HepG2 (cell line): ENCODE measurements at regions not wholly inside any gene's neighbourhood (a gene's known extent, or its start where the extent isn't known, plus 50 kb on each side); places are given as distances from the start of the nearest gene placed in this dataset.

Experiments
- ATAC-seq: fragments of 200-7000 bp; cut with Tn5 transposase; 3 replicates; pipeline ENCODE4 v1.9.1; 2020; ENCODE audit warnings: mild to moderate bottlenecking, moderate library complexity
- BruUV-seq: library from RNA; stranded (reverse); fragments of 400-500 nt; replicated peaks from 2 replicates; lab custom pipeline; 2021; lab: Mats Ljungman, UMichigan
- CTCF ChIA-PET: fragments of 300-600 bp; formaldehyde crosslinking; extraction: SDS; loops from one replicate; lab custom pipeline; 2021; ENCODE audit warnings: low total read pairs, inconsistent platforms, low intra/inter-chr PET ratio; lab: Yijun Ruan, JAX
- POLR2A ChIA-PET: fragments of 350-600 bp; sonication (Branson Sonifier 250); formaldehyde crosslinking; loops from one replicate; lab custom pipeline; 2020; ENCODE audit warnings: antibody characterized with exemption, inconsistent platforms; lab: Yijun Ruan, JAX
- DNase-seq: peaks from one replicate; pipeline ENCODE4 v3.0.0-alpha.2; 2015; ENCODE audit warnings: low spot score
- FAIRE-seq: peaks from 3 replicates; lab custom pipeline; 2011; peaks lifted over from hg19 to GRCh38; lab: Jason Lieb, UNC
- H2AFZ ChIP-seq: one replicate; pipeline ENCODE4 v1.6.1; 2011; ENCODE audit warnings: low read length, inconsistent platforms
- H3K27ac ChIP-seq: fragments of 300-600 bp; 3 replicates; pipeline ENCODE4 v1.8.0; 2011; ENCODE audit warnings: mixed run types, mild to moderate bottlenecking, mixed read lengths, low read length, inconsistent platforms; ENCODE audit not compliant: insufficient read depth; ENCODE audit errors: extremely low read length
- H3K27me3 ChIP-seq, 2 experiments: fragments of 200-600 bp in 1 of 2; 2 replicates in 1 of 2; 3 replicates in 1 of 2; pipeline versions ENCODE4 v1.6.0 to v1.8.0; 2011; ENCODE audit warnings: low read length in 2 of 2, mild to moderate bottlenecking in 2 of 2, moderate library complexity in 2 of 2, inconsistent platforms in 1 of 2; ENCODE audit not compliant: insufficient read depth in 2 of 2, control insufficient read depth in 1 of 2
- H3K36me3 ChIP-seq, 2 experiments: fragments of 200-600 bp in 1 of 2; replicated peaks in 1 of 2; 2 replicates in 1 of 2; 3 replicates in 1 of 2; pipeline versions ENCODE4 v1.5.1 to v1.8.0; 2011; ENCODE audit warnings: low read length in 2 of 2, inconsistent platforms in 1 of 2; ENCODE audit not compliant: insufficient read depth in 2 of 2, control insufficient read depth in 1 of 2
- H3K4me1 ChIP-seq: 2 replicates; pipeline ENCODE4 v1.5.1; 2012; ENCODE audit warnings: low read length, inconsistent platforms; ENCODE audit not compliant: insufficient read depth
- H3K4me2 ChIP-seq: 2 replicates; pipeline ENCODE4 v1.6.0; 2011; ENCODE audit warnings: low read depth, low read length, inconsistent platforms
- H3K4me3 ChIP-seq, 3 experiments: fragments of 200-600 bp in 1 of 3; sonication (generic), shearing (Covaris generic) in 1 of 3; replicated peaks in 1 of 3; 2 replicates each; pipeline ENCODE4 v1.5.1; 2011 to 2016; ENCODE audit warnings: low read length in 3 of 3, inconsistent platforms in 2 of 3, low read depth in 2 of 3, mild to moderate bottlenecking in 2 of 3, control low read depth in 1 of 3, mixed read lengths in 1 of 3; ENCODE audit not compliant: insufficient read depth in 1 of 3
- H3K79me2 ChIP-seq: one replicate; pipeline ENCODE4 v1.6.1; 2011; ENCODE audit warnings: low read length, inconsistent platforms; ENCODE audit not compliant: insufficient read depth
- H3K9ac ChIP-seq: 2 replicates; pipeline ENCODE4 v1.6.0; 2011; ENCODE audit warnings: mild to moderate bottlenecking, low read depth, low read length, inconsistent platforms; ENCODE audit not compliant: insufficient read depth
- H3K9me3 ChIP-seq: 2 replicates; pipeline ENCODE4 v1.5.1; 2012; ENCODE audit warnings: mild to moderate bottlenecking, low read length
- H4K20me1 ChIP-seq: 2 replicates; pipeline ENCODE4 v1.6.0; 2011; ENCODE audit warnings: inconsistent platforms, mild to moderate bottlenecking, low read length, moderate library complexity; ENCODE audit not compliant: insufficient read depth
- FOXK1 ChIP-seq: sonication (generic); formaldehyde crosslinking; IDR thresholded peaks from 2 replicates; pipeline ENCODE4 v1.4.0; 2020; ENCODE audit warnings: low read depth, missing genetic modification reagents, borderline replicate concordance
- GZF1 ChIP-seq: sonication (generic); formaldehyde crosslinking; IDR thresholded peaks from 2 replicates; pipeline ENCODE4 v1.5.1; 2020; ENCODE audit warnings: mild to moderate bottlenecking, missing genetic modification reagents
- PTBP1 ChIP-seq: fragments of 200-400 bp; formaldehyde crosslinking; IDR thresholded peaks from 2 replicates; pipeline ENCODE4 v1.6.1; 2018; ENCODE audit warnings: low read length, low read depth; ENCODE audit not compliant: poor library complexity, severe bottlenecking
- REXO4 ChIP-seq: sonication (generic); formaldehyde crosslinking; IDR thresholded peaks from 2 replicates; pipeline ENCODE4 v1.8.0; 2022; ENCODE audit warnings: missing genetic modification reagents, mild to moderate bottlenecking, borderline replicate concordance
- TOPORS ChIP-seq: sonication (generic); formaldehyde crosslinking; IDR thresholded peaks from 2 replicates; pipeline ENCODE4 v1.8.0; 2023; ENCODE audit warnings: mild to moderate bottlenecking, missing genetic modification reagents
- WGBS: methylation state at CpG from one replicate; pipeline ENCODE4 v1.1.6; 2017; ENCODE audit warnings: low lambda C conversion rate; 5-methylcytosine and 5-hydroxymethylcytosine counted together
- in situ Hi-C: cut with HindIII; loops from 2 replicates; pipeline ENCODE4 v1.10.0; 2017; ENCODE audit warnings: low pct_unique_long_range_greater_than_20kb; ENCODE audit not compliant: extremely low pct_ligation_motif_present
- intact Hi-C: fragments of 100-400 bp; cut with micrococcal nuclease; formaldehyde crosslinking; loops from one replicate; pipeline ENCODE4 v1.10.0; 2022; ENCODE audit not compliant: unreplicated experiment
- TF ChIP-seq, protein P1 (sequence below): IDR thresholded peaks from 2 replicates; pipeline ENCODE4 v1.6.1; 2016; ENCODE audit warnings: low read depth, missing genetic modification reagents, missing compliant biosample characterization

DNA sequence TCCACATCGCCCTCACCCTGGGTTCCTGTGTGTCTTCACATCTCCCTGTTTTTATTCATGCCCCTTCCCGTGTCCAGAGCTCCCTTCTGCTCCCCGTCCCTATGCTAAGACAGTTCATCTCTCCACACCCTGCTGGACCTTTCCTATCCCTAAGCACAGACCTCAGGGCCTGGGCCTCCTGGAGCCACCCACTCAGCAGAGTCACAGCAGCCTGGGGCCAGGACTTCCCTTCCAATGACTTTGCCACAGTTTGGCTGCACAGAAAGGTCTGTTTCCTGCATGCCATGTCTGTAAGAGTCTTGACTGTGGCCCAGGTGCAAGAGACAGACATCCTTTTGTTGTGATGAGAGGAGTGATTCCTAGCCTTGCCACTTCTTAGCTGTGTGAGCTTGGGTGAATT lies 470.7 kb downstream of the TSHZ3 start (continued):
- TF ChIP-seq TOPORS, result no peak

DNA sequence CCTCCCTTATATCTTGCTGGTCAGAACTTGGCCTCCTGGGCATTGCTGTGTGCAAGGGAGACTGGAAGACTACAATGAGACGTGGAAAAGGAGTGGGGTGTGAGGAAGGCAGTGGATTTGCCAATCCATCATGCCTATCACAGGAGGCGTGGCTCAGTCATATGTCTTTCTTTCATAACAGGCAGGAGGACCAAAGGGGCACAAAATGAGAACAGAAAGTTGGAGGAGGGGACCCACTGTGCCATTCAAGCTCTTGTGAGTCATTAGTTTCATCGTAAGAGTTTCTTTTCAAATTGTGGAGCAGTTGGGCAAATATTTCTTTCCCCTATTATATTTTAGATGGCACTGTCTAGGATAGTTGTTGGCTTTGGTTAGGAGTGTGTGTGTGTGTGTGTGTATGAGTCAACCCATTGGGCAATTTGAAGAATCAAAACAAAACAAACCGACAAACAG lies 471.5 kb downstream of the TSHZ3 start:
- DNase-seq, result no peak
- no peaks in the 10 kb centered on the region for H3K79me2 ChIP-seq
- H3K9ac ChIP-seq, result no peak overlapping the region
- H3K27ac ChIP-seq, result no peak overlapping the region
- WGBS, result 19% methylated on average over 4 of the region's 4 CpGs
- no peak overlapping the region for H2AFZ ChIP-seq
- no peaks in the 10 kb centered on the region for H3K27me3 ChIP-seq
- in situ Hi-C loops (no loop called here), intact Hi-C loops (loop anchor here (5.0 kb wide), 1 partner anchor 415 kb away; no protein-coding TSS in a partner anchor)
- H3K9me3 ChIP-seq, result peaks cover 100% of the 10 kb centered on the region
- no peak for ATAC-seq
- no peak for TF ChIP-seq REXO4 (CRISPR knock-in tag)
- no peak for TF ChIP-seq PTBP1
- TF ChIP-seq, protein P1, sequence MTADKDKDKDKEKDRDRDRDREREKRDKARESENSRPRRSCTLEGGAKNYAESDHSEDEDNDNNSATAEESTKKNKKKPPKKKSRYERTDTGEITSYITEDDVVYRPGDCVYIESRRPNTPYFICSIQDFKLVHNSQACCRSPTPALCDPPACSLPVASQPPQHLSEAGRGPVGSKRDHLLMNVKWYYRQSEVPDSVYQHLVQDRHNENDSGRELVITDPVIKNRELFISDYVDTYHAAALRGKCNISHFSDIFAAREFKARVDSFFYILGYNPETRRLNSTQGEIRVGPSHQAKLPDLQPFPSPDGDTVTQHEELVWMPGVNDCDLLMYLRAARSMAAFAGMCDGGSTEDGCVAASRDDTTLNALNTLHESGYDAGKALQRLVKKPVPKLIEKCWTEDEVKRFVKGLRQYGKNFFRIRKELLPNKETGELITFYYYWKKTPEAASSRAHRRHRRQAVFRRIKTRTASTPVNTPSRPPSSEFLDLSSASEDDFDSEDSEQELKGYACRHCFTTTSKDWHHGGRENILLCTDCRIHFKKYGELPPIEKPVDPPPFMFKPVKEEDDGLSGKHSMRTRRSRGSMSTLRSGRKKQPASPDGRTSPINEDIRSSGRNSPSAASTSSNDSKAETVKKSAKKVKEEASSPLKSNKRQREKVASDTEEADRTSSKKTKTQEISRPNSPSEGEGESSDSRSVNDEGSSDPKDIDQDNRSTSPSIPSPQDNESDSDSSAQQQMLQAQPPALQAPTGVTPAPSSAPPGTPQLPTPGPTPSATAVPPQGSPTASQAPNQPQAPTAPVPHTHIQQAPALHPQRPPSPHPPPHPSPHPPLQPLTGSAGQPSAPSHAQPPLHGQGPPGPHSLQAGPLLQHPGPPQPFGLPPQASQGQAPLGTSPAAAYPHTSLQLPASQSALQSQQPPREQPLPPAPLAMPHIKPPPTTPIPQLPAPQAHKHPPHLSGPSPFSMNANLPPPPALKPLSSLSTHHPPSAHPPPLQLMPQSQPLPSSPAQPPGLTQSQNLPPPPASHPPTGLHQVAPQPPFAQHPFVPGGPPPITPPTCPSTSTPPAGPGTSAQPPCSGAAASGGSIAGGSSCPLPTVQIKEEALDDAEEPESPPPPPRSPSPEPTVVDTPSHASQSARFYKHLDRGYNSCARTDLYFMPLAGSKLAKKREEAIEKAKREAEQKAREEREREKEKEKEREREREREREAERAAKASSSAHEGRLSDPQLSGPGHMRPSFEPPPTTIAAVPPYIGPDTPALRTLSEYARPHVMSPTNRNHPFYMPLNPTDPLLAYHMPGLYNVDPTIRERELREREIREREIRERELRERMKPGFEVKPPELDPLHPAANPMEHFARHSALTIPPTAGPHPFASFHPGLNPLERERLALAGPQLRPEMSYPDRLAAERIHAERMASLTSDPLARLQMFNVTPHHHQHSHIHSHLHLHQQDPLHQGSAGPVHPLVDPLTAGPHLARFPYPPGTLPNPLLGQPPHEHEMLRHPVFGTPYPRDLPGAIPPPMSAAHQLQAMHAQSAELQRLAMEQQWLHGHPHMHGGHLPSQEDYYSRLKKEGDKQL (CRISPR knock-in tag), result no peak
- no peak for TF ChIP-seq GZF1 (CRISPR knock-in tag)
- TF ChIP-seq FOXK1 (CRISPR knock-in tag), result no peak
- no peak for FAIRE-seq
- no peaks in the 10 kb centered on the region for H4K20me1 ChIP-seq
- no peaks in the 10 kb centered on the region for H3K4me1 ChIP-seq
- ChIA-PET CTCF (no interaction called here), POLR2A (no interaction called here)
- no peaks in the 10 kb centered on the region for H3K36me3 ChIP-seq
- BruUV-seq, result no TSS peak
- no peak overlapping the region for H3K4me2 ChIP-seq
- H3K4me3 ChIP-seq, result no peak overlapping the region
